GM23338 (cell line): ENCODE measurements at regions not wholly inside any gene's neighbourhood (a gene's known extent, or its start where the extent isn't known, plus 50 kb on each side); places are given as distances from the start of the nearest gene placed in this dataset.

Experiments used
- CREB1 ChIP-seq: fragments of 250-450 bp; sonication (Bioruptor Pico); IDR thresholded peaks from 2 replicates; pipeline ENCODE4 v1.5.0; 2020; ENCODE audit warnings: low read depth, mild to moderate bottlenecking, moderate library complexity
- CTCF ChIP-seq, 2 experiments: fragments of 200-600 bp in 1 of 2; sonication (generic) in 1 of 2; conservative IDR thresholded peaks; 2 replicates each; pipeline versions ENCODE4 v1.5.1 to v1.6.1; 2016 to 2017; ENCODE audit warnings: antibody characterized with exemption in 2 of 2, low read depth in 2 of 2, mild to moderate bottlenecking in 2 of 2, moderate library complexity in 1 of 2
- EZH2 ChIP-seq: fragments of 200-600 bp; sonication (generic); IDR thresholded peaks from one replicate; pipeline ENCODE4 v1.8.0; 2017; ENCODE audit warnings: antibody characterized with exemption, mild to moderate bottlenecking, low read depth; ENCODE audit not compliant: unreplicated experiment
- EZH2phosphoT487 ChIP-seq: fragments of 200-600 bp; sonication (generic); IDR thresholded peaks from one replicate; pipeline ENCODE4 v1.8.1; 2018; ENCODE audit warnings: antibody characterized with exemption; ENCODE audit not compliant: unreplicated experiment
- NANOG ChIP-seq: IDR thresholded peaks from 2 replicates; pipeline ENCODE4 v1.6.1; 2016; ENCODE audit warnings: antibody characterized with exemption, borderline replicate concordance
- POLR2AphosphoS5 ChIP-seq: IDR thresholded peaks from 2 replicates; pipeline ENCODE4 v1.6.1; 2016; ENCODE audit warnings: antibody characterized with exemption, low read depth
- REST ChIP-seq: IDR thresholded peaks from one replicate; pipeline ENCODE4 v1.6.1; 2018; ENCODE audit warnings: antibody characterized with exemption; ENCODE audit not compliant: unreplicated experiment
- STAT1 ChIP-seq: IDR thresholded peaks from one replicate; pipeline ENCODE4 v1.6.1; 2016; ENCODE audit warnings: antibody characterized with exemption; ENCODE audit not compliant: unreplicated experiment
- ZNF114 ChIP-seq: fragments of 250-450 bp; sonication (Bioruptor Pico); IDR thresholded peaks from 2 replicates; pipeline ENCODE4 v1.5.0; 2020; ENCODE audit warnings: mild to moderate bottlenecking, moderate library complexity
- ZNF331 ChIP-seq: fragments of 250-450 bp; sonication (Bioruptor Pico); IDR thresholded peaks from 2 replicates; pipeline ENCODE4 v1.5.0; 2020; ENCODE audit warnings: low read depth, mild to moderate bottlenecking, moderate library complexity
- TF ChIP-seq, protein P1 (sequence below): fragments of 250-450 bp; sonication (Bioruptor Pico); IDR thresholded peaks from 2 replicates; pipeline ENCODE4 v1.5.0; 2020; ENCODE audit warnings: mild to moderate bottlenecking, moderate library complexity
- TF ChIP-seq, protein P2 (sequence below): IDR thresholded peaks from 2 replicates; pipeline ENCODE4 v1.6.1; 2016; ENCODE audit warnings: antibody characterized with exemption

DNA sequence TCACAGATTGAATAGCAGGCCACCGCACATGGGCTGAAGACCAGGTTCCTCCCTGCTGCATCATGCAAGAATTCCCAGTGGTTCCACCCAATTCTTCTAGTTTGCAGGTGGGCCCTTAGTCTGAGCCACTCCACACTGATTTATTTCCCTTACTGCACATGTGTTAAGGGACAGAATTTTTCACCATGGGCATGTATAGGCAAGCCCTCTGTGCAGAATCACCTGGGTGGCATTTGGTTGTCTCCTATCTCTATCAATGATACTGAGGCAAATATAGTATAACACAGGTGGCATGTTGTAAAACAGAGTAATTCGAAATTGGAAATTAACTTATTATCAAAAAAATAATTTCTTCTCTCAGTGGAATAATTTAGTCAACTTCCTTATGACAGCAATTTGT lies 1892.4 kb downstream of the NCAM2 start:
- TF ChIP-seq EZH2 (no peak), CTCF (conservative IDR thresholded peaks at IDR 0.05; ENCODE audit: low read depth in 2 of 2) (no peak), NANOG (no peak), POLR2AphosphoS5 (no peak), EZH2phosphoT487 (no peak), REST (no peak), ZNF114 (CRISPR knock-in tag) (no peak), CREB1 (CRISPR knock-in tag) (no peak), STAT1 (no peak), ZNF331 (CRISPR knock-in tag) (no peak)
- TF ChIP-seq, protein P1, sequence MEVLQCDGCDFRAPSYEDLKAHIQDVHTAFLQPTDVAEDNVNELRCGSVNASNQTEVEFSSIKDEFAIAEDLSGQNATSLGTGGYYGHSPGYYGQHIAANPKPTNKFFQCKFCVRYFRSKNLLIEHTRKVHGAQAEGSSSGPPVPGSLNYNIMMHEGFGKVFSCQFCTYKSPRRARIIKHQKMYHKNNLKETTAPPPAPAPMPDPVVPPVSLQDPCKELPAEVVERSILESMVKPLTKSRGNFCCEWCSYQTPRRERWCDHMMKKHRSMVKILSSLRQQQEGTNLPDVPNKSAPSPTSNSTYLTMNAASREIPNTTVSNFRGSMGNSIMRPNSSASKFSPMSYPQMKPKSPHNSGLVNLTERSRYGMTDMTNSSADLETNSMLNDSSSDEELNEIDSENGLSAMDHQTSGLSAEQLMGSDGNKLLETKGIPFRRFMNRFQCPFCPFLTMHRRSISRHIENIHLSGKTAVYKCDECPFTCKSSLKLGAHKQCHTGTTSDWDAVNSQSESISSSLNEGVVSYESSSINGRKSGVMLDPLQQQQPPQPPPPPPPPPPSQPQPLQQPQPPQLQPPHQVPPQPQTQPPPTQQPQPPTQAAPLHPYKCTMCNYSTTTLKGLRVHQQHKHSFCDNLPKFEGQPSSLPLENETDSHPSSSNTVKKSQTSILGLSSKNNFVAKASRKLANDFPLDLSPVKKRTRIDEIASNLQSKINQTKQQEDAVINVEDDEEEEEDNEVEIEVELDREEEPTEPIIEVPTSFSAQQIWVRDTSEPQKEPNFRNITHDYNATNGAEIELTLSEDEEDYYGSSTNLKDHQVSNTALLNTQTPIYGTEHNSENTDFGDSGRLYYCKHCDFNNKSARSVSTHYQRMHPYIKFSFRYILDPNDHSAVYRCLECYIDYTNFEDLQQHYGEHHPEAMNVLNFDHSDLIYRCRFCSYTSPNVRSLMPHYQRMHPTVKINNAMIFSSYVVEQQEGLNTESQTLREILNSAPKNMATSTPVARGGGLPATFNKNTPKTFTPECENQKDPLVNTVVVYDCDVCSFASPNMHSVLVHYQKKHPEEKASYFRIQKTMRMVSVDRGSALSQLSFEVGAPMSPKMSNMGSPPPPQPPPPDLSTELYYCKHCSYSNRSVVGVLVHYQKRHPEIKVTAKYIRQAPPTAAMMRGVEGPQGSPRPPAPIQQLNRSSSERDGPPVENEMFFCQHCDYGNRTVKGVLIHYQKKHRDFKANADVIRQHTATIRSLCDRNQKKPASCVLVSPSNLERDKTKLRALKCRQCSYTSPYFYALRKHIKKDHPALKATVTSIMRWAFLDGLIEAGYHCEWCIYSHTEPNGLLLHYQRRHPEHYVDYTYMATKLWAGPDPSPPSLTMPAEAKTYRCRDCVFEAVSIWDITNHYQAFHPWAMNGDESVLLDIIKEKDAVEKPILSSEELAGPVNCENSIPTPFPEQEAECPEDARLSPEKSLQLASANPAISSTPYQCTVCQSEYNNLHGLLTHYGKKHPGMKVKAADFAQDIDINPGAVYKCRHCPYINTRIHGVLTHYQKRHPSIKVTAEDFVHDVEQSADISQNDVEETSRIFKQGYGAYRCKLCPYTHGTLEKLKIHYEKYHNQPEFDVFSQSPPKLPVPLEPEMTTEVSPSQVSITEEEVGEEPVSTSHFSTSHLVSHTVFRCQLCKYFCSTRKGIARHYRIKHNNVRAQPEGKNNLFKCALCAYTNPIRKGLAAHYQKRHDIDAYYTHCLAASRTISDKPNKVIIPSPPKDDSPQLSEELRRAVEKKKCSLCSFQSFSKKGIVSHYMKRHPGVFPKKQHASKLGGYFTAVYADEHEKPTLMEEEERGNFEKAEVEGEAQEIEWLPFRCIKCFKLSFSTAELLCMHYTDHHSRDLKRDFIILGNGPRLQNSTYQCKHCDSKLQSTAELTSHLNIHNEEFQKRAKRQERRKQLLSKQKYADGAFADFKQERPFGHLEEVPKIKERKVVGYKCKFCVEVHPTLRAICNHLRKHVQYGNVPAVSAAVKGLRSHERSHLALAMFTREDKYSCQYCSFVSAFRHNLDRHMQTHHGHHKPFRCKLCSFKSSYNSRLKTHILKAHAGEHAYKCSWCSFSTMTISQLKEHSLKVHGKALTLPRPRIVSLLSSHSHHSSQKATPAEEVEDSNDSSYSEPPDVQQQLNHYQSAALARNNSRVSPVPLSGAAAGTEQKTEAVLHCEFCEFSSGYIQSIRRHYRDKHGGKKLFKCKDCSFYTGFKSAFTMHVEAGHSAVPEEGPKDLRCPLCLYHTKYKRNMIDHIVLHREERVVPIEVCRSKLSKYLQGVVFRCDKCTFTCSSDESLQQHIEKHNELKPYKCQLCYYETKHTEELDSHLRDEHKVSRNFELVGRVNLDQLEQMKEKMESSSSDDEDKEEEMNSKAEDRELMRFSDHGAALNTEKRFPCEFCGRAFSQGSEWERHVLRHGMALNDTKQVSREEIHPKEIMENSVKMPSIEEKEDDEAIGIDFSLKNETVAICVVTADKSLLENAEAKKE, result no peak
- TF ChIP-seq, protein P2, sequence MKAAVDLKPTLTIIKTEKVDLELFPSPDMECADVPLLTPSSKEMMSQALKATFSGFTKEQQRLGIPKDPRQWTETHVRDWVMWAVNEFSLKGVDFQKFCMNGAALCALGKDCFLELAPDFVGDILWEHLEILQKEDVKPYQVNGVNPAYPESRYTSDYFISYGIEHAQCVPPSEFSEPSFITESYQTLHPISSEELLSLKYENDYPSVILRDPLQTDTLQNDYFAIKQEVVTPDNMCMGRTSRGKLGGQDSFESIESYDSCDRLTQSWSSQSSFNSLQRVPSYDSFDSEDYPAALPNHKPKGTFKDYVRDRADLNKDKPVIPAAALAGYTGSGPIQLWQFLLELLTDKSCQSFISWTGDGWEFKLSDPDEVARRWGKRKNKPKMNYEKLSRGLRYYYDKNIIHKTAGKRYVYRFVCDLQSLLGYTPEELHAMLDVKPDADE, result no peak
